ENCODE measurements at regions not wholly inside any gene's neighbourhood (a gene's known extent, or its start where the extent isn't known, plus 50 kb on each side); places are given as distances from the start of the nearest gene placed in this dataset.

- H3K9me3 ChIP-seq (replicated peaks): no peaks in the 10 kb centered on the region
- peaks cover 10% of the 10 kb centered on the region; the same call in 1 of the 2 replicates for H3K27me3 ChIP-seq
- DNase-seq: no peak
- no peaks in the 10 kb centered on the region for H3K36me3 ChIP-seq
- no peak overlapping the region for H3K4me3 ChIP-seq
- no peak overlapping the region for H3K27ac ChIP-seq
- no peaks in the 10 kb centered on the region for H3K4me1 ChIP-seq
Observed at GRCh38 chr6:166729658-166730057, 102.6 kb upstream of the RPS6KA2 start.

- Histone ChIP-seq H3K4me1 (no peaks in the 10 kb centered on the region), H3K27me3 (peaks cover 11% of the 10 kb centered on the region; the same call in 1 of the 2 replicates), H3K36me3 (no peaks in the 10 kb centered on the region), H3K4me3 (no peak overlapping the region), H3K27ac (no peak overlapping the region), H3K9me3 (replicated peaks) (no peaks in the 10 kb centered on the region)
- DNase-seq: peak in 1 of 2 experiments; percentile 16
Observed at GRCh38 chr6:166728884-166729530, 102.0 kb upstream of the RPS6KA2 start.

GRCh38 chr6:166726201-166726600 lies 99.2 kb upstream of the RPS6KA2 start:
- no peaks in the 10 kb centered on the region for H3K4me1 ChIP-seq
- DNase-seq: no peak
- H3K4me3 ChIP-seq: no peak overlapping the region
- no peak overlapping the region for H3K27ac ChIP-seq
- H3K36me3 ChIP-seq: no peaks in the 10 kb centered on the region
- H3K9me3 ChIP-seq (replicated peaks): no peaks in the 10 kb centered on the region
- peaks cover 12% of the 10 kb centered on the region; the same call in 1 of the 2 replicates for H3K27me3 ChIP-seq

GRCh38 chr6:166725571-166725970 lies 98.5 kb upstream of the RPS6KA2 start:
- Histone ChIP-seq H3K4me1 (no peaks in the 10 kb centered on the region), H3K27me3 (peaks cover 18% of the 10 kb centered on the region; the same call in 1 of the 2 replicates), H3K4me3 (no peak overlapping the region), H3K27ac (no peak overlapping the region), H3K9me3 (replicated peaks) (no peaks in the 10 kb centered on the region), H3K36me3 (no peaks in the 10 kb centered on the region)
- no peak for DNase-seq

GRCh38 chr6:166724576-166724975 lies 97.5 kb upstream of the RPS6KA2 start:
- no peak overlapping the region for H3K4me3 ChIP-seq
- no peaks in the 10 kb centered on the region for H3K4me1 ChIP-seq
- H3K36me3 ChIP-seq: no peaks in the 10 kb centered on the region
- H3K9me3 ChIP-seq (replicated peaks): no peaks in the 10 kb centered on the region
- no peak overlapping the region for H3K27ac ChIP-seq
- H3K27me3 ChIP-seq: peaks cover 18% of the 10 kb centered on the region; the same call in 1 of the 2 replicates
- DNase-seq: no peak

GRCh38 chr6:166722785-166723184 lies 95.7 kb upstream of the RPS6KA2 start:
- H3K4me1 ChIP-seq: no peaks in the 10 kb centered on the region
- H3K27me3 ChIP-seq: peaks cover 18% of the 10 kb centered on the region; the same call in 1 of the 2 replicates
- H3K4me3 ChIP-seq: no peak overlapping the region
- no peak overlapping the region for H3K27ac ChIP-seq
- no peaks in the 10 kb centered on the region for H3K36me3 ChIP-seq
- DNase-seq: no peak
- H3K9me3 ChIP-seq (replicated peaks): no peaks in the 10 kb centered on the region; the same call in 1 of the 2 replicates

GRCh38 chr6:166721576-166721975 lies 94.5 kb upstream of the RPS6KA2 start:
- no peaks in the 10 kb centered on the region; the same call in 1 of the 2 replicates for H3K9me3 ChIP-seq (replicated peaks)
- H3K27ac ChIP-seq: no peak overlapping the region
- peaks cover 21% of the 10 kb centered on the region; the same call in 1 of the 2 replicates for H3K27me3 ChIP-seq
- no peaks in the 10 kb centered on the region for H3K4me1 ChIP-seq
- no peak overlapping the region for H3K4me3 ChIP-seq
- no peaks in the 10 kb centered on the region for H3K36me3 ChIP-seq
- no peak for DNase-seq

GRCh38 chr6:166720856-166721255 lies 93.8 kb upstream of the RPS6KA2 start:
- Histone ChIP-seq H3K36me3 (no peaks in the 10 kb centered on the region), H3K9me3 (replicated peaks) (no peaks in the 10 kb centered on the region; the same call in 1 of the 2 replicates), H3K4me3 (no peak overlapping the region), H3K27me3 (peaks cover 16% of the 10 kb centered on the region; the same call in 1 of the 2 replicates), H3K4me1 (no peaks in the 10 kb centered on the region), H3K27ac (no peak overlapping the region)
- no peak for DNase-seq

- DNase-seq: no peak
- H3K36me3 ChIP-seq: no peaks in the 10 kb centered on the region
- no peak overlapping the region for H3K27ac ChIP-seq
- no peaks in the 10 kb centered on the region; the same call in 1 of the 2 replicates for H3K9me3 ChIP-seq (replicated peaks)
- H3K27me3 ChIP-seq: peaks cover 19% of the 10 kb centered on the region; the same call in 1 of the 2 replicates
- no peak overlapping the region for H3K4me3 ChIP-seq
- H3K4me1 ChIP-seq: no peaks in the 10 kb centered on the region
Observed at GRCh38 chr6:166719019-166719418, 92.0 kb upstream of the RPS6KA2 start.

- H3K9me3 ChIP-seq (replicated peaks): no peaks in the 10 kb centered on the region; the same call in 1 of the 2 replicates
- no peaks in the 10 kb centered on the region for H3K36me3 ChIP-seq
- H3K4me3 ChIP-seq: no peak overlapping the region
- no peak for DNase-seq
- no peaks in the 10 kb centered on the region for H3K4me1 ChIP-seq
- peaks cover 19% of the 10 kb centered on the region; the same call in 1 of the 2 replicates for H3K27me3 ChIP-seq
- no peak overlapping the region for H3K27ac ChIP-seq
Observed at GRCh38 chr6:166718516-166718915, 91.5 kb upstream of the RPS6KA2 start.

- DNase-seq: no peak
- no peaks in the 10 kb centered on the region for H3K36me3 ChIP-seq
- peaks cover 19% of the 10 kb centered on the region; the same call in 1 of the 2 replicates for H3K27me3 ChIP-seq
- H3K4me1 ChIP-seq: no peaks in the 10 kb centered on the region
- H3K9me3 ChIP-seq (replicated peaks): no peaks in the 10 kb centered on the region; the same call in 1 of the 2 replicates
- no peak overlapping the region for H3K27ac ChIP-seq
- no peak overlapping the region for H3K4me3 ChIP-seq
Observed at GRCh38 chr6:166716910-166717617, 90.0 kb upstream of the RPS6KA2 start.

GRCh38 chr6:166715992-166716391 lies 88.9 kb upstream of the RPS6KA2 start:
- no peak for DNase-seq
- Histone ChIP-seq H3K4me3 (no peak overlapping the region), H3K36me3 (no peaks in the 10 kb centered on the region)

GRCh38 chr6:166715065-166715464 lies 88.0 kb upstream of the RPS6KA2 start:
- Histone ChIP-seq H3K27ac (no peak overlapping the region), H3K36me3 (no peaks in the 10 kb centered on the region), H3K9me3 (replicated peaks) (no peaks in the 10 kb centered on the region; the same call in 1 of the 2 replicates), H3K4me3 (no peak overlapping the region), H3K4me1 (no peaks in the 10 kb centered on the region), H3K27me3 (peaks cover 12% of the 10 kb centered on the region; the same call in 1 of the 2 replicates)
- no peak for DNase-seq

More at GRCh38 chr6:166715992-166716391, 88.9 kb upstream of the RPS6KA2 start:
- Histone ChIP-seq H3K4me1 (no peaks in the 10 kb centered on the region), H3K27me3 (peaks cover 16% of the 10 kb centered on the region; the same call in 1 of the 2 replicates), H3K27ac (no peak overlapping the region), H3K9me3 (replicated peaks) (no peaks in the 10 kb centered on the region; the same call in 1 of the 2 replicates)

- DNase-seq: no peak
- Histone ChIP-seq H3K36me3 (no peaks in the 10 kb centered on the region), H3K27ac (no peak overlapping the region), H3K4me1 (no peaks in the 10 kb centered on the region), H3K4me3 (no peak overlapping the region), H3K9me3 (replicated peaks) (no peaks in the 10 kb centered on the region; the same call in 1 of the 2 replicates), H3K27me3 (peaks cover 12% of the 10 kb centered on the region; the same call in 1 of the 2 replicates)
Observed at GRCh38 chr6:166714581-166714980, 87.5 kb upstream of the RPS6KA2 start.

- Histone ChIP-seq H3K36me3 (no peaks in the 10 kb centered on the region), H3K27ac (no peak overlapping the region), H3K27me3 (peaks cover 12% of the 10 kb centered on the region; the same call in 1 of the 2 replicates), H3K4me3 (no peak overlapping the region), H3K9me3 (replicated peaks) (no peaks in the 10 kb centered on the region; the same call in 1 of the 2 replicates), H3K4me1 (no peaks in the 10 kb centered on the region)
- no peak for DNase-seq
Observed at GRCh38 chr6:166714187-166714510, 87.1 kb upstream of the RPS6KA2 start.
